OCI-LY1 (cell line): ENCODE measurements at regions not wholly inside any gene's neighbourhood (a gene's known extent, or its start where the extent isn't known, plus 50 kb on each side); places are given as distances from the start of the nearest gene placed in this dataset.

ENCODE experiments used
- CTCF ChIP-seq: fragments of 200-600 bp; sonication (generic), shearing (Covaris generic); IDR thresholded peaks from 2 replicates; pipeline ENCODE4 v1.5.1; 2017; ENCODE audit warnings: mild to moderate bottlenecking, antibody characterized with exemption, low read length, moderate library complexity, mixed read lengths
- EZH2 ChIP-seq: fragments of 200-600 bp; sonication (generic), shearing (Covaris generic); IDR thresholded peaks from 2 replicates; pipeline ENCODE4 v1.8.0; 2017; ENCODE audit warnings: borderline replicate concordance, mixed run types, mild to moderate bottlenecking, antibody characterized with exemption, low read length, moderate library complexity, mixed read lengths

- TF ChIP-seq CTCF (no peak), EZH2 (no peak)
Measured at GRCh38 chr3:76561494-76562236, 478.2 kb upstream of the ROBO2 start.
